GM12878 (cell line): ENCODE measurements at regions not wholly inside any gene's neighbourhood (a gene's known extent, or its start where the extent isn't known, plus 50 kb on each side); places are given as distances from the start of the nearest gene placed in this dataset.

ENCODE experiments used
- ETV6 ChIP-seq, 2 experiments: fragments of 450-650 bp in 1 of 2; IDR thresholded peaks in 1 of 2; conservative IDR thresholded peaks in 1 of 2; 2 replicates each; pipeline ENCODE4 v1.6.1; 2014; ENCODE audit warnings: antibody characterized with exemption in 1 of 2, borderline replicate concordance in 1 of 2, low read depth in 1 of 2, mild to moderate bottlenecking in 1 of 2, moderate library complexity in 1 of 2
- NFIC ChIP-seq: IDR thresholded peaks from 2 replicates; pipeline ENCODE4 v1.6.1; 2012; ENCODE audit warnings: low read depth, mild to moderate bottlenecking, inconsistent platforms, low read length, moderate library complexity
- NRF1 ChIP-seq: conservative IDR thresholded peaks from 2 replicates; pipeline ENCODE4 v1.6.1; 2011; ENCODE audit warnings: mild to moderate bottlenecking, low read depth, low read length, improper control_type of control experiment
- POLR2A ChIP-seq: IDR thresholded peaks from 2 replicates; pipeline ENCODE4 v1.6.1; 2011; ENCODE audit warnings: low read depth, mild to moderate bottlenecking, low read length
- SMC3 ChIP-seq: IDR thresholded peaks from 2 replicates; pipeline ENCODE4 v1.6.1; 2011; ENCODE audit warnings: low read length, improper control_type of control experiment, borderline replicate concordance
- TARDBP ChIP-seq: IDR thresholded peaks from 2 replicates; pipeline ENCODE4 v1.6.1; 2016; ENCODE audit warnings: borderline replicate concordance
- TF ChIP-seq, protein P1 (sequence below), 3 experiments: IDR thresholded peaks in 2 of 3; conservative IDR thresholded peaks in 1 of 3; 2 replicates each; pipeline ENCODE4 v1.5.1; 2011; ENCODE audit warnings: low read depth in 3 of 3, low read length in 3 of 3, mild to moderate bottlenecking in 3 of 3, control low read depth in 2 of 3, moderate library complexity in 2 of 3, inconsistent platforms in 1 of 3, mixed read lengths in 1 of 3; ENCODE audit not compliant: control insufficient read depth in 2 of 3, insufficient read depth in 1 of 3; ENCODE audit errors: extremely low read depth in 1 of 3

DNA sequence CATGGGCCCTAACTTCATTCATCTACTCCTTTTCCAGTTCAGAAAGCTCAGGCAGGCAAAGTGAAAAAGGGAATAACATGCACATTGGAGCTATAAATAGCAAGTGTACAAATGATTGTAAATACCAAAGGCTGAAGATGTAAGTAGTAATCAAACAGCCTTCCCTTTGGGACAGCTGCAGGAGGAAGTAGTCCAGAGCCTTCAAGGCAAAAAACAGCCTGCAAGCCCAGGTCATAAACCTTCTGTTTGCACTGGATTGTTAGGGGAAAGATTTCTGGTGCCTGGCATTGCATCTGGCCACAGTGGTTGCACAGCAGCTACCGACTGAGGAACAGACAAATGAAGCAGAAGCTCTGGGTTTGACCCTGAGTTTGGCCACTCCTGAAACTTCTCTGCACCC is 98.6 kb upstream of the PMFBP1 start:
- TF ChIP-seq TARDBP (no peak), NFIC (no peak), ETV6 (conservative IDR thresholded peaks at IDR 0.05 in 1 of 2, IDR thresholded peaks at IDR 0.05 in 1 of 2; ENCODE audit: borderline replicate concordance in 1 of 2, low read depth in 1 of 2) (no peak), SMC3 (no peak), NRF1 (no peak), POLR2A (no peak)
- TF ChIP-seq, protein P1, sequence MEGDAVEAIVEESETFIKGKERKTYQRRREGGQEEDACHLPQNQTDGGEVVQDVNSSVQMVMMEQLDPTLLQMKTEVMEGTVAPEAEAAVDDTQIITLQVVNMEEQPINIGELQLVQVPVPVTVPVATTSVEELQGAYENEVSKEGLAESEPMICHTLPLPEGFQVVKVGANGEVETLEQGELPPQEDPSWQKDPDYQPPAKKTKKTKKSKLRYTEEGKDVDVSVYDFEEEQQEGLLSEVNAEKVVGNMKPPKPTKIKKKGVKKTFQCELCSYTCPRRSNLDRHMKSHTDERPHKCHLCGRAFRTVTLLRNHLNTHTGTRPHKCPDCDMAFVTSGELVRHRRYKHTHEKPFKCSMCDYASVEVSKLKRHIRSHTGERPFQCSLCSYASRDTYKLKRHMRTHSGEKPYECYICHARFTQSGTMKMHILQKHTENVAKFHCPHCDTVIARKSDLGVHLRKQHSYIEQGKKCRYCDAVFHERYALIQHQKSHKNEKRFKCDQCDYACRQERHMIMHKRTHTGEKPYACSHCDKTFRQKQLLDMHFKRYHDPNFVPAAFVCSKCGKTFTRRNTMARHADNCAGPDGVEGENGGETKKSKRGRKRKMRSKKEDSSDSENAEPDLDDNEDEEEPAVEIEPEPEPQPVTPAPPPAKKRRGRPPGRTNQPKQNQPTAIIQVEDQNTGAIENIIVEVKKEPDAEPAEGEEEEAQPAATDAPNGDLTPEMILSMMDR (IDR thresholded peaks at IDR 0.05 in 2 of 3, conservative IDR thresholded peaks at IDR 0.05 in 1 of 3; ENCODE audit: control insufficient read depth in 2 of 3, extremely low read depth in 1 of 3, insufficient read depth in 1 of 3, low read depth in 3 of 3, low read length in 3 of 3), result no peak
